Ovary (tissue), 7 donors: ENCODE measurements at regions not wholly inside any gene's neighbourhood (a gene's known extent, or its start where the extent isn't known, plus 50 kb on each side); places are given as distances from the start of the nearest gene placed in this dataset.

Experiments
- DNase-seq, 5 donors: peaks; one replicate each; pipeline ENCODE4 v3.0.0-alpha.2; 2019 to 2020
- H3K27ac ChIP-seq, 2 donors: fragments of 200-600 bp; one replicate each; pipeline versions ENCODE4 v1.5.1 to v1.8.0; 2019 to 2022
- H3K27me3 ChIP-seq: fragments of 200-600 bp; one replicate; pipeline ENCODE4 v1.8.0; 2022
- H3K36me3 ChIP-seq: fragments of 200-600 bp; sonication (generic); one replicate; pipeline ENCODE4 v1.5.1; 2019
- H3K4me1 ChIP-seq: one replicate; pipeline ENCODE4 v1.8.1; 2013; ENCODE audit warnings: mild to moderate bottlenecking, moderate library complexity; ENCODE audit not compliant: insufficient read depth
- H3K4me3 ChIP-seq: fragments of 200-600 bp; sonication (generic); one replicate; pipeline ENCODE4 v1.5.1; 2017
- H3K9me3 ChIP-seq, 2 donors: fragments of 200-600 bp in 1 of 2; sonication (generic) in 1 of 2; one replicate each; pipeline versions ENCODE4 v1.5.1 to v1.8.1; 2013 to 2019; ENCODE audit warnings: mild to moderate bottlenecking in 1 of 2, moderate library complexity in 1 of 2
- CTCF ChIP-seq, 3 donors: fragments of 450-650 bp in 2 of 3; fragments of 200-600 bp in 1 of 3; IDR thresholded peaks; one replicate each; pipeline versions ENCODE4 v1.5.1 to v1.8.0; 2016 to 2022; ENCODE audit warnings: antibody characterized with exemption in 3 of 3, mild to moderate bottlenecking in 1 of 3
- EP300 ChIP-seq: sonication (generic); formaldehyde crosslinking; IDR thresholded peaks from one replicate; pipeline ENCODE4 v1.6.1; 2017; ENCODE audit warnings: antibody characterized with exemption
- POLR2A ChIP-seq: fragments of 450-650 bp; IDR thresholded peaks from one replicate; pipeline ENCODE4 v1.6.1; 2017; ENCODE audit warnings: antibody characterized with exemption, mild to moderate bottlenecking, moderate library complexity
- WGBS, 3 donors: extraction: QIAGEN DNeasy Blood & Tissue Kit in 1 of 3; methylation state at CpG; one replicate each; pipeline versions ENCODE4 v1.1.5 to v1.1.7; 2013 to 2017; 5-methylcytosine and 5-hydroxymethylcytosine counted together
- intact Hi-C, 4 donors: fragments of 100-400 bp; cut with DNase I; formaldehyde crosslinking; loops; one replicate each; pipeline versions ENCODE4 v1.11.0 to v1.15.1; 2022 to 2023
- donor health status: DM: no; HTN: no; CAD: no; lungs with moderate emphysema.
- donor health status: DM: no; HTN: no; CAD: no.
- donor health status: Bipolar disorder and iron deficiency.
- donor health status: DM: no; HTN: no; CAD: no.
- donor health status: DM: yes; HTN: yes; CAD: no.

GRCh38 chr3:23662079-23662617 is 143.6 kb upstream of the UBE2E1 start:
- Histone ChIP-seq H3K27ac (no peak overlapping the region), H3K36me3 (no peaks in the 10 kb centered on the region), H3K4me1 (peaks cover 5% of the 10 kb centered on the region), H3K9me3 (no peaks in the 10 kb centered on the region), H3K27me3 (no peaks in the 10 kb centered on the region), H3K4me3 (no peak overlapping the region)
- TF ChIP-seq POLR2A (no peak), EP300 (no peak), CTCF (IDR thresholded peaks at IDR 0.05) (no peak)
- WGBS, 3 donors = 64 to 70% (median 70%) methylated on average over 9 of the region's 9 CpGs
- DNase-seq = no peak
- intact Hi-C loops = no loop called here

- Histone ChIP-seq H3K27me3 (no peaks in the 10 kb centered on the region), H3K4me3 (no peak overlapping the region), H3K27ac (no peak overlapping the region), H3K4me1 (peaks cover 5% of the 10 kb centered on the region), H3K36me3 (no peaks in the 10 kb centered on the region), H3K9me3 (no peaks in the 10 kb centered on the region)
- intact Hi-C loops = no loop called here
- no peak for DNase-seq
- 21 to 33% (median 26%) methylated on average over 3 of the region's 3 CpGs for WGBS, 3 donors
- TF ChIP-seq EP300 (no peak), CTCF (IDR thresholded peaks at IDR 0.05) (no peak), POLR2A (no peak)
These were observed 142.5 kb upstream of the UBE2E1 start for GRCh38 chr3:23663246-23663645.

GRCh38 chr3:23663661-23664186 is 142.0 kb upstream of the UBE2E1 start:
- no peaks in the 10 kb centered on the region for H3K9me3 ChIP-seq
- H3K4me1 ChIP-seq = peaks cover 5% of the 10 kb centered on the region
- no peaks in the 10 kb centered on the region for H3K27me3 ChIP-seq
- H3K4me3 ChIP-seq = no peak overlapping the region
- intact Hi-C loops = no loop called here
- DNase-seq = no peak
- TF ChIP-seq POLR2A (no peak), EP300 (no peak), CTCF (IDR thresholded peaks at IDR 0.05) (no peak)
- 50 to 58% (median 51%) methylated on average over 5 of the region's 5 CpGs for WGBS, 3 donors
- H3K36me3 ChIP-seq = no peaks in the 10 kb centered on the region
- H3K27ac ChIP-seq = no peak overlapping the region

GRCh38 chr3:23664459-23664858 is 141.3 kb upstream of the UBE2E1 start:
- H3K27me3 ChIP-seq = no peaks in the 10 kb centered on the region
- intact Hi-C loops = no loop called here
- 88 to 98% (median 97%) methylated on average over 1 of the region's 1 CpG for WGBS, 3 donors
- H3K9me3 ChIP-seq = no peaks in the 10 kb centered on the region
- no peak overlapping the region for H3K4me3 ChIP-seq
- no peak for DNase-seq
- no peaks in the 10 kb centered on the region for H3K36me3 ChIP-seq
- peaks cover 5% of the 10 kb centered on the region for H3K4me1 ChIP-seq
- no peak overlapping the region for H3K27ac ChIP-seq
- TF ChIP-seq POLR2A (no peak), EP300 (no peak), CTCF (IDR thresholded peaks at IDR 0.05) (no peak)
